ENCODE measurements at regions not wholly inside any gene's neighbourhood (a gene's known extent, or its start where the extent isn't known, plus 50 kb on each side); places are given as distances from the start of the nearest gene placed in this dataset.

DNA sequence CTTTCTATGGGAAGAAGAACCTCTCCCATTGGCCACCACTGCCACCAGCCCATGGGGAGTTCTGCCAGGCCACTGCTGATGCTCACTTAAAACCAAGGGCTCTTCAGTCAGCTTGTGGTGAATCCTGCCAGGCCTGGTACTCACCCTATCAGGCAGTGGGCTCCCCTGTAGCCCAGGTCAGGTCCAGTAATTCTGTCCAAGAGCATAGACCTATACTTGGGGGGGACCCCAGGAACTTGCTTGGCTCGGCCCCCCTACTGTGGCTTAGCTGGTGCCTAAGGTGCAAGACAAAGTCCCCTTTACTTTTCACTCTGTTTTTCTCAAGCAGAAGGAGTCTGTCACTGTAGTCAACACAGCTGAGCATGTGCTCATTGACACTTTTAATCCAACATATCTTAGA is 1012.2 kb downstream of the PCDH19 start:
- TF ChIP-seq, protein P1, sequence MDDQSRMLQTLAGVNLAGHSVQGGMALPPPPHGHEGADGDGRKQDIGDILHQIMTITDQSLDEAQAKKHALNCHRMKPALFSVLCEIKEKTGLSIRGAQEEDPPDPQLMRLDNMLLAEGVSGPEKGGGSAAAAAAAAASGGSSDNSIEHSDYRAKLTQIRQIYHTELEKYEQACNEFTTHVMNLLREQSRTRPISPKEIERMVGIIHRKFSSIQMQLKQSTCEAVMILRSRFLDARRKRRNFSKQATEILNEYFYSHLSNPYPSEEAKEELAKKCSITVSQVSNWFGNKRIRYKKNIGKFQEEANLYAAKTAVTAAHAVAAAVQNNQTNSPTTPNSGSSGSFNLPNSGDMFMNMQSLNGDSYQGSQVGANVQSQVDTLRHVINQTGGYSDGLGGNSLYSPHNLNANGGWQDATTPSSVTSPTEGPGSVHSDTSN (IDR thresholded peaks at IDR 0.05), result no peak
- TF ChIP-seq, protein P2, sequence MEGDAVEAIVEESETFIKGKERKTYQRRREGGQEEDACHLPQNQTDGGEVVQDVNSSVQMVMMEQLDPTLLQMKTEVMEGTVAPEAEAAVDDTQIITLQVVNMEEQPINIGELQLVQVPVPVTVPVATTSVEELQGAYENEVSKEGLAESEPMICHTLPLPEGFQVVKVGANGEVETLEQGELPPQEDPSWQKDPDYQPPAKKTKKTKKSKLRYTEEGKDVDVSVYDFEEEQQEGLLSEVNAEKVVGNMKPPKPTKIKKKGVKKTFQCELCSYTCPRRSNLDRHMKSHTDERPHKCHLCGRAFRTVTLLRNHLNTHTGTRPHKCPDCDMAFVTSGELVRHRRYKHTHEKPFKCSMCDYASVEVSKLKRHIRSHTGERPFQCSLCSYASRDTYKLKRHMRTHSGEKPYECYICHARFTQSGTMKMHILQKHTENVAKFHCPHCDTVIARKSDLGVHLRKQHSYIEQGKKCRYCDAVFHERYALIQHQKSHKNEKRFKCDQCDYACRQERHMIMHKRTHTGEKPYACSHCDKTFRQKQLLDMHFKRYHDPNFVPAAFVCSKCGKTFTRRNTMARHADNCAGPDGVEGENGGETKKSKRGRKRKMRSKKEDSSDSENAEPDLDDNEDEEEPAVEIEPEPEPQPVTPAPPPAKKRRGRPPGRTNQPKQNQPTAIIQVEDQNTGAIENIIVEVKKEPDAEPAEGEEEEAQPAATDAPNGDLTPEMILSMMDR (IDR thresholded peaks at IDR 0.05), result no peak
- TF ChIP-seq EHMT2 (IDR thresholded peaks at IDR 0.05; ENCODE audit: low read depth), result no peak

All from A549 (cell line).